Cerebellar cortex (tissue), 1 donor: ENCODE measurements at regions not wholly inside any gene's neighbourhood (a gene's known extent, or its start where the extent isn't known, plus 50 kb on each side); places are given as distances from the start of the nearest gene placed in this dataset.
"Not testable (repeated sequence)": the region's sequence is repeated elsewhere in the genome, so short reads cannot be mapped to it uniquely, and the experiment has no call there.

Experiments used
- DNase-seq: peaks from one replicate; pipeline ENCODE4 v3.0.0-alpha.2; 2015; ENCODE audit warnings: low spot score

DNA sequence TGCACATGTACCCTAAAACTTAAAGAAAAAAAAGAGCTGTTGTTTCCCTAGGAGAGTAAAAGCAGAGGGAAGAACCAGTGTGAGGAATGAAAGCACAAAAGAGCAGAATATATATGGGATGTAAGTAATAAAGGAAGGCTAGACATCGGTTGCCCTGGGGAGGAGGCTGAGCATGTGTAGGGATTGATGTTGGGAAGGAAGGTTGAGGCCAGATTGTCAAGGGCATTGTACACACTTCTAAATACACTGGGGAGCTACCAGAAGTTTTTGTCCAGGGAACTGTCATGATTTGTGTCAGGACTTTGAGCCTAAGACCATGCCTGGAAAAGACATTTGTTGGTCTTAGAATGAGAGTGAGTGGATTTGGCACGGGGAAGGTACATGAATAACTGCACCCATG is 467.1 kb downstream of the GPAT3 start:
- DNase-seq: no peak

DNA sequence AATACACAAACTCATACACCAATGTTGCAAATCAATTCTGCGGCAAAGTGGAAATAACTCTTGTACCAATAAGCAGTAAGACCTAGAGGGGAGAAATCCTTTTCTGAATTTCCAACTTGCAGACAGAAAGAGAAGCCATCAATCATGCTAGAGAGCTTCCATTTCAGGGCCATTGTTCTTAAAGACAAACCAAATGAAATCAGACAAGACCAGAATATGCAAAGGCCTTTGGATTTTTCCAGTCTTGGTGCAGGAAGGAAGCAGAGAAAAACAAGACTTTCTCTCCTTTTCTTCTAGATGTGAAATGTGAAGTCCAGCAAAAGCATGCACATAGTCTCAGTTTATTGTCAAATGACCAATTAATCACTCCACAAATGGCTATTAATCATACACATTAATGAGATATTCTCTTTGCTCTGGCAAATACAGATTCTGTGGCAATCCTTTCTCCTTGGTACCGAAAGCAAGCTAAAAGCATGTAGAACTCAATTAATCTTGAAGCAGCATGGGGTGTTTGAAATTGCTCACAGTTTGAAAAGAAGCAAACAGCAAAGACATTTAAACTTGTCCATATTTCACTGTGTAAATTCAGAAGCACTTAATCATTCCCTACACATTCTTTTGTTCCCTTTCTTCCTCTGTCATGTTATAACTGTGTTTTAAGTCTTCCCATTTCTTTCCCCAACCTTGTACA is 466.1 kb downstream of the GPAT3 start:
- no peak for DNase-seq

DNA sequence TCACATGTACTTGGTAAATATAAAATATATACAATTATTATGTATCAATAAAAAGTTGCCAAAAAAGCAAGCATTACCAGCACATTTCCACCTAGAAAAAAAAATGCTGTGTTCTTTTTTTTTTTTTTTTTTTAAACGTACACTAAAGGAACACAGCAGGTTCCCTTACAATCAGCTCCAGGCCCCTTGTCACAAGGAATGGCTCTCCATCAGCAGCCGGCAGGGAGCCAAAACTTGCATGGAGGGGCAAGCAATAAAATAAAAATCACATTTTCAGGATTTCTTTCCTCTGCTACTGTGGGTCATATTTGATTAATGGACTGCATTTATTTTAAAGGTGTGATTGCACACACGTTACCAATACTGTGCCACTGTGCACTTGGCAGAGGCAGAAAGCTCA is 460.3 kb downstream of the GPAT3 start:
- DNase-seq: no peak

DNA sequence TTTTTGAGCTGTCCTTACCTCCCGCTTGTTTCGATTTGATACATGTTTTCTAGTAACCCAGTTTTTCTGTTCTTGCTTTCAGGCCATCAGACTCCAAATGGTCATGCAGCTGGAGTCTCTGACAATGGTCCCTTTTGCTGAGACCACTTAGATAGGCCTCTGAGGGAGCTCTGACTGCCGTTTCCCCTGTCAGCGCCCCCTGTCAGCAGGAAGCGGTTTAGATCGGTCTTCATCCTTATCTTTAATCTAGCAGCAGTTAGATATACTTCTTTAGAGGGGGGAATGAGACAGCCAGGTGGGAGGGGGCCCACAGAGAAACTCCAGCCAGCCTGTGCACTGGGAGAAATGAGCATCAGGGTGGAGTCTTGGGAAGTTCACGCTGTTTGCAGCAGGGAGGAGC is 457.9 kb downstream of the GPAT3 start:
- DNase-seq: no peak

DNA sequence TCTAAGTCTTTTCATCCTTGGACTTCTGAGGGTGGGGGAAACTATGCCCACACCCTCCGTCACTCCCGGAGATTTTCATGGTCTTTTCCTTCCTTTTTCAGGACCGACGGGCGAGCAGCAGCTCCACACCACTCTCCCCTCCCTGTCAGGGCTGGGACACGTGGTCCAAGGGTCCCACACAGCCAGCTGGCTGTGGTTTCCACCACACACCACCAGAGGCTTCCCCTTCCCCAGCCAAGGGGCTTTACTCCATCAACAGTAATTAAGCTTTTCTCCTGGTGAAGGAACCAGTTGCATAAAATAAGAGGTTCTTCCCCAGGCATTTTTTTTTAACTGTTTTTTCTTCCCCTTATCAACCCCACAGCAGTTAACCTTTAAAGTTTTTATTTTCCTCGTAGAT is 453.9 kb downstream of the GPAT3 start:
- no peak for DNase-seq

DNA sequence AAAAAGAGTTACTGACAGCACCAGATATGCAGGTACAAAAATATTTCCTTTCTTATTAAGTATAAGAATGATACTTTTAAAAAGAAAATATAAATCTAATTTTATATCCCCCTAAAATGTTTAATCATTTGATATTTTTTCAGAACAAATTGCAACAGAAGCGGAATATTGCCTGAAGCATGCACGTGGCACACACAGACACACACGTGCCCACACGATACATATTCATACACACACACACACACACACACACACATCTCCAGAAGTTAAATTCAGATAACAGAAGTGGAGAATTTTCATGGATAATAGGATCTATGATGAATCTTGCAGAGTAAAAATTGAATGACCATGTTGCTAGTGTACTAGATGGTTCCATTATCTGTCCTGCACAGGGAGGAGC is 445.2 kb downstream of the GPAT3 start:
- no peak for DNase-seq

DNA sequence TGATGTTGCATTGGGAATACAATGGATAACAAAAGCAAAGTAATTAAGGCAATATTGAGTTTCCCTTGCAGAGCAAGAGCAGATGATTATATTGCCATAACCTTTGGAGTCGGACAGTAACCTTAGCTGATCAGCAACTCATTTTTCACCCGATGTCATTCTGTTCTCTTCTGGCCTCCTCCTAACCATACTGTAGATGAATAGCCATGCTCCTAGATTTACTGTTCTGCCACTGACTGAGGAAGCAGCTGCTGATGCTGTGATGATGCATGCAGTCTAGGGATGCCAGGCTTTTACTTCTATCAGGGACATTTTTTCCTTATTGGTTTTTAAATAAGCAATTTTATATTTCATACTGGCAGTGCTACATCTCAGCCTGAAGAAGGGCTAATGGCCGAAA is 443.9 kb downstream of the GPAT3 start:
- no peak for DNase-seq

DNA sequence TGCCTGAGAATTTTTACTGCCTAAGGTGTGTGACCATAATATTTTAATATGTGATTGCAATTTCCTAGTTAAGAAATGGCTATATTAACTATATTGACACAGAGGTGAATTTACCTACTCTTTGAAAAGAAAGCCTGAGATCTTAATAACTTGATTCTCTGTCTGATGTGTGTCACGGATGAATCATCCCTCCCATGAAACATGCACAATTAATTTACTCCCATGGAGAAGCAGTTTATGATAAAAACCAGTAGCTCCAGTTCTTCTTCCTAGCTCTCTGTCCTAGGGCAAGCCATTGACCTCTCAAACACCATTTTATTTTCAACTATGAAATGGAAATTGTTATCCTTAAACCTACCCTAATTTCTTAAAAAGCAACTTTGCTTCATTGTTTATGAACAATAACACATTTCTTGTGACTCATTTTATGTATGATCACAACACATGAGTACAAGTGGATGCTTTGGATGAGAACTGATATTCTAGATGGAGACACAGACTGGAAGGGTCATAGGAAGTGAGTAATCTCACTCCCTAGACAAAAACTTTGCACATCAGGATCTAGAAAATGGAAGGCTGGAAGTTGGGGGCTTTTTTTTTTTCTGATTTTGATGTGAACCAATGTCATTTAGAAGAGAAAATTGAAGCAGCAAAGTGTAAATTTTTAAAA is 438.3 kb downstream of the GPAT3 start:
- no peak for DNase-seq

DNA sequence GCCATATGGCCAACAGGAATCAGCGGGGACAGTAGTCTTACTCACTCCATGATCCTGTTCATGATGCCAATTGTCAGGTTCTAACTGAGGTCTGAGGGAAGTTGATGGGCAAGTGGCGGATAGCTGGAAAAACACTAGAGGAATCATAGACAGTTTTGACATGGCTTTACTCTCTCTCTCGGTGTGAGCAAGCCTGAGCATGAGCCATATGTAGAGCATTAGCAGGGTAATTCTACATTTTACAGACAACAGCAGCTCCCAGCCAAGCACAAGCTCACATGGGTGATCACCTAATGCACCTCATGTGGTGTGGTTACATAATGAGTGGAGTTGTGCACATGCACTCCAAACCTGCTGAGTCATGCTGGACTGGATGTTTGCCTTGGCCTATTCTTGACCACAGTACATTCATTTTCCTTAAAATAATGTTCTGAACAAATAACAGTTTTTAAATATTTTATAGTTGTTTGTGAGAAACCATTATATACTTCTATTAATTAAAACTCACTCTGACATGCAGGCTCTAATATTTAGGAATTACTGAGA is 429.2 kb downstream of the GPAT3 start:
- DNase-seq: no peak

DNA sequence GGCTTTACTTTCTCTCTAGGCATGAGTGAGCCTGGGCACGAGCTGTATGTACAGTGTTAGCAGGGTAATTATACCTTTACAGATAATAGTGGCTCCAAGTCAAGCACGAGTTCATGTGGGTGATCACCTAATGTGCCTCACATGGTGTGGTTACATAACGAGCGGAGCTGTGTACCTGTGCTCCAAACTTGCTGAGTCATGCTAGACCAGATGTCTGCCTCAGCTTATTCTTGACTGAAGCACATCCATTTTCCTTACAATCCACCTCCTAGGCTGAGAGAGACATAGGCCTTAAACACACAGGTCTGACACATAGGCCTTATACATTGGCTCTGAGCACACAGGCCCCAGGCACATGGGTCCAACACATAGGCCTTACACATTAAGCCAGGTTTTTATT is 426.6 kb downstream of the GPAT3 start:
- no peak for DNase-seq

DNA sequence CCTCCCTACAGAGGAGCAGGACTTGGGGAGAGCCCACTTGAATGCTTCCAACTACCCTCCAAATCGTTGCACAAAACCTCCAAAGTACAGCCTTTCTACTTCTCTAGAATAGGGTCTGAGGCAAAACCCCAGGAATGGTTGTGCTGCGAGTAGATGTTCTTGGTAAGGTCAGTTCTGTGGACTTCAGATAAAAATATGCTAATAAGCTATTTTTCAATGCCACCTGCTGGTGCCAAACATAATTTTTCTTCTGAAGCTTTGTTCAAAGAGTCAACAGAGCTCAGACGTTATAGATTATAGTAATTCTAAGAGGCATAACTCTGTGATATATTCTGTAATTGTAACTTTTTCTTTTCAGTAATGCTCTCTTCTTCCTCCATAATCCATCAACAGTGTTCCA is 425.7 kb downstream of the GPAT3 start:
- no peak for DNase-seq

DNA sequence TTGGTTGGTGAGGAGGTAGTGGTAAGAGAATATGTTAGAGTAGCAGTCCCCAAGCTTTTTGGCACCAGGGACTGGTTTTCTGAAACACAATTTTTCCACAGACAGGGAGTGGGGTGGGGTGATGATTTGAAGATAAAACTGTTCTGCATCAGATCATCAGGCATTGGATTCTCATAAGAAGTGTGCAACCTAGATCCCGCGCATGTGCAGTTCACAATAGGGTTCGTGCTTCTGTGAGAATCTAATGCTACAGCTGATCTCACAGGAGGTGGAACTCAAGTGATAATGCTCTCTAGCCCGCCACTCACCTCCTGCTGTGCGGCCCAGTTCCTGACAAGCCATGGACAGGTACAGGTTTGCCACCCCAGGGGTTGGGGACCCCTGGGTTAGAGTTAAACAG is 423.3 kb downstream of the GPAT3 start:
- no peak for DNase-seq

DNA sequence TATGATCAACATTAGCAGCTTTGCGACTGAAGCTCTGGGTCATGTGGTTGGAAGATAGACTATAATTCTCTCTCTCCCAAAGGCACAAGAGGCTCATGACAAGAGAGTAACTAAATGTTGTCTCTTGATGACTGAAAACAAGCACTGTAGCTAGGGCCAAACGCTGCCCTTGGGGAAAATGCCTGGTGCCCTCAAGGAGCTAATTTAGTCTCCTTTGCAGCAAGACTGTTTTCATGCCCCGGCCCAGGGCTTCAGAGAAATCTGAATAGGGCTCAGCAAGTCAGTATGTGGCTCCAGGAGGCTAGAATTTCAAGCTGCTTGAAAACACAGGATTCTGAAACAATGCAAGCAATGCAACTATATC is 411.9 kb downstream of the GPAT3 start:
- DNase-seq: no peak

DNA sequence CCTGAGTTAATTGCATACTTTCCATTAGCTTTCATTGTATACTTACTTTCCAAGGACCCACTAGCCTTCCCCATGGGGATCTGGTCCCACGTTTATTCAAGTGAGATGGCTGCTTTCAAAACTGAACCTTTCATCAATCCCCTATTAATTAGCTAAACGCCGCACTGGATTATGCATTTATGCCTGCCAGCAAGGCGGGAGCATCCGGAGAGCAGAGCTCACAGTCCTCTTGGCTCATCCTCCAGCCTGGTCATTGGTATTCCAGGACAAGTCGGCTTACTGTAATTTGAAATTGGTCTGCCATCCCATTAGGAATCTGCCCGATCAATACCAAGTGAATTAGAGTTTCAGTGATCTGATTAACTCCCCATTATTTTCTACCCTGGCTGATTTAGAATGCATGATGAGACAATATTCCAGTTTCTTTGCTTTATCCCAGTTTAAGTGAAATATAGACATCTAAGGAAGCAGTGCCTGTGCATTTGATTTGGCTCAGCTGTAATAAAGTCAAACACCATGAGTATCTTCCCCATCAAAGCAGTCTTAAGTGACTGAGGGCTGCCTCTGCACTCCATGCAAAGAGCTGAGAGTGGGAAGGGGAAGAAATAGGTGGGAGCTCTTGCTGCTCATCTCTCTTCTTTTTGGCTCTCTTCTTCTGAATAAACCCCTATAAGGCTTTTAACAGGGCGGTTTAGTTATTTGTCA is 411.4 kb downstream of the GPAT3 start:
- DNase-seq: no peak

DNA sequence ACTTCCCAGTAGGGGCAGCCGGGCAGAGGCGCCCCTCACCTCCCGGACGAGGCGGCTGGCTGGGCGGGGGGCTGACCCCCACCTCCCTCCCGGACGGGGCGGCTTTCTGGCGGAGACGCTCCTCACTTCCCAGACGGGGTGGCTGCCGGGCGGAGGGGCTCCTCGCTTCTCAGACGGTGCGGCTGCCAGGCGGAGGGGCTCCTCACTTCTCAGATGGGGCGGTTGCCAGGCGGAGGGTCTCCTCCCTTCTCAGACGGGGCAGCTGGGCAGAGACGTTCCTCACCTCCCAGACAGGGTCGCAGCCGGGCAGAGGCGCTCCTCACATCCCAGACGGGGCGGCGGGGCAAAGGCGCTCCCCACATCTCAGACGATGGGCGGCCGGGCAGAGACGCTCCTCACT is 407.8 kb downstream of the GPAT3 start:
- DNase-seq: not testable (repeated sequence)

DNA sequence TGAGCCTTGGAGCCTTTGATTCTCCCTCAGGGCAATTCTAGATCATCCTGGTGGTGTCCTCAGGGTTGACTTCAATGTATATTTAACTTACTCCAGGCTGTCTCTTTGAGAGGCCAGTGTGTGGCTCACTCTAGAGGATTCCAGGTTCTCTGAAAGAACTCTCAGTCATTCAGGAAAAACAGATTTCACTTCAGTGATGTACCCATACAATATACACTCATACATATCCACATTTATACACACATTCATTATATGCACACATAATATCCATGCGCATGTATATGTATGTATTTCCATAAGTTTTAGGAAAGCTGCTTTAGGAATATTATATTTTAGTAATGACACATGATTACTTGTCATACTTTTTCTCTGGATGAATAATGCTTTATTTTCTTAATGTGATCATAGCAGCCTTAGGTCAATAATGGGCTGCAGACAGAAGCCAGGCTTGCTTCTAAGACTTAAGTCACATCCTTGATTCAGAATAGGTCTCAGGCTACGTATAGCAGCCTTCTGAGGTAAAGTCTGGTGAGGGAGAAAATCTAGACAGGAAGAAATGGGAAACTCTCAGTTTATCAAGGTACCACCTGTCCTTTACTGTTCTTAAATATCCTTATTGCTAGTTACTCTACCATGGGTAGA is 397.0 kb downstream of the GPAT3 start:
- no peak for DNase-seq

DNA sequence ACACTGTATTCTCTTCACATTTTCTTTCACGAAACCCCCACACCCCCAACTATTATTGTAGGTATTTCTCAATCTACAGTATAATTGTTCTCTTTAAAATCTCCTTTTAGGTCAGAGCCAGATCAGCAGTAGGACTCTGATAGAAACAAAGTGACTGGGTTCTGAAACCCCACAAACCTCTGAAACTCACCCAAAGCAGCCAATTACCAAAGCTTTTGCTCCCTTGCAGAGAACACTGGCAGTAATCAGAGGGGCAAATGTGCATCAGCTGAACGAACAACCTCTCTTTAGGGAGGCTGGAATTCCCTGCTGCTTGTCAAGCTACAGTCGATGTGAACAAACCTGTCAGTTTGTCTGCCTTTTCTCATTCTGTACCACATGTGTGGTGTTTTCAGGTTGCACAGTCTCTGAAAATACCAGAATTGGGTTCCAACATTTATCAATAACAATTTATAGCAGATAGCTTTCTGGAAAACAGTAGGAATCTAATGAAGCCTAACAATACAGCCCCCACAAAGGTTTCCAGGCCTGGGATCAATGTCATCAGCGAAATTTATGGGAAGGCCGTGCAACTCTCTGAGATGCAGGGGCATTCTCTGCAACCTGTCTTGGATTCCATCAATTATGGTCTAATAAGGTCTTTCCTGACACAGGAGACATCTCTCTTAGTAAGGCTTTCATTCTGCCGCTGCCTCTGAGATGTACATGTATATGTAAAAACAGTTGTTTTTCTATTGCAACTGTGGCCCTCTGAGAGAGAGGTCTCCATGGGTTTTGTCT is 395.9 kb downstream of the GPAT3 start:
- DNase-seq: no peak

DNA sequence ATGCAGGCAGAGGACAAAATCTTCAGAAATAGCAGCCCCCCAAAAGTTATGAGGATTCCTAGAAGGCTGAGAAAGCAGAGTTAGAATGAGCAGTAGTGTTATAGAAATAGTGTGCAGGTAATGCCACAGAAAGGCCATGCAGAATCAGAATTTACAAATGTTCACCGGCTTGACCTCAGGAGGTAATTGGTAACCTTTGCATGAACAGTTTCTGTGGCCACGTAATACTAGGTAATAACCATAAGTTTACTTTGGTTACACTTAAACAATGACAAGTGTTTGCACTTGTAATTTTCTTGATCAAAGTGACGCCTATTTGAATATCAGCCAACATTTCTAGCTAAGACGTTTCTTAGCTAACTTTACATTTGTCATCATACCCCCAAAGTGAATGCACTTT is 393.6 kb downstream of the GPAT3 start:
- DNase-seq: no peak

DNA sequence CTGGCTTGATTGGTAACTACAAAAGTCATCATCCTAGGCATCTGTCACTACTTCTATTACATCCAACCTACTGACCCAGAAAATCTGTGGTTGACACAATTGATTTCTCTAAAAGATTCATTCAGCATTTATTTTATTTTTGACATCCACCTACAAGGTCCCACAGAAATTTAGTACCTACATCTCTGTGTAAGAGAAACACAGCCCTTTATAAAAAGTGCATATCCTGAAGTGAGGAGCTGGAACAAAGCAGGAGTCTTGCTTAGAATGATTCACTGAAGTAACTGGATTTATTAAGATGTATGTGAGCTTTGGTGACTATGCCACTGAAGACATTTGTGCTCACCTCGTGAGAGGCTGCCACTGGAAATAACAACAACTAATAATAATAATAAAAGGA is 391.0 kb downstream of the GPAT3 start:
- DNase-seq: no peak

DNA sequence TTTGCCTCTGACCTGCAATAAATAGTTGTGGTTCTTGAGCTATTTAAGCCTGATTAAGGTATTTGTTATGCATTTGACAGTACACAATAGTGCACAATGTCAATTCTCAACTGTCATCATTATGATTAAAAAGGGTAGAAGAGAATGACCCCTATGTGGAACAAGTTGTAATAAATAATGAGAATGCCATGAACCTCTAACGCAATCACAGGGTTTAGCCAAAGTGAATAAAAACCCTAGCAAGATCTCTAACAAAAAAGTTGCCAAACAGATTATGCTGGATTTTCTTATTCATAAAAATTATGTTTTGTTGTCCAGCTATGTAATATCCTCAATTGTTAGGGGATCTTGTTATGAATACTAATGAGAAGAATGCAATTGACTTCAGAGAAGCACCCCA is 387.4 kb downstream of the GPAT3 start:
- DNase-seq: no peak

DNA sequence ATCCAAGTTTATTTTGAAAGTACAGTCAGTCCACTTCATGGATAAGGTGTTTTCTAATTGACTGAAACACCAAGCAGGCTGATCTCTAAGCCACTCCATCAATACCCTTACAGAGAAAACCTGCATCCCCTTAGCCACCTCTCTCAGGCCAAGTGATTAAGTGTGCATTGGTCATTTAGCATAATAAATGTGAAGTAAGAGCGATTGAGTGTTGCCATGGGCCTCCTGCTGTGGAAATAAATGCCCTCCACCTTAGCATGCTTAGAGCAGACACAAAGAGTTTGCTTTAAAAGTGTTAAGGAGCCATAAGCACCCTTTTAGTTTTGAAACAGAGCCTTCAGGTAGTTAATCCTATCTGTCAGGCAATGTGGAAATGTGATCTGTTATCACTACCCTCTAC is 386.5 kb downstream of the GPAT3 start:
- DNase-seq: no peak

DNA sequence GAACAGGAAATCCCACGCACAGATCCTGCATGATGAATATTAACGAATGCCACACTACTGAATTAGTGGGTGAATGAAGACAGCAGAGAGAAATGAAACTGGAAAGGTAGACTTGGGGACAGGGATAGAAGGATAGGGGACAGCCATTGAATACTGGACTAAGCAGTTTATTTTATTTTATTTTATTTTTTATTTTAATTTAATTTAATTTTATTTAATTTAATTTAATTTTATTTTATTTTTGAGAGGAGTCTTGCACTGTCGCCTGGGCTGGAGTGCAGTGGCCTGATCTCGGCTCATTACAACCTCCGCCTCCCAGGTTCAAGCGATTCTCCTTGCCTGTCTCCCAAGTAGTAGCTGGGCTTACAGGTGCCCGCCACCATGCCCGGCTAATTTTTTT is 385.2 kb downstream of the GPAT3 start:
- DNase-seq: no peak
